Middle frontal gyrus (tissue), 1 donor: ENCODE measurements at regions not wholly inside any gene's neighbourhood (a gene's known extent, or its start where the extent isn't known, plus 50 kb on each side); places are given as distances from the start of the nearest gene placed in this dataset.
"Not testable (repeated sequence)": the region's sequence is repeated elsewhere in the genome, so short reads cannot be mapped to it uniquely, and the experiment has no call there.

ENCODE experiments used
- DNase-seq: peaks from one replicate; pipeline ENCODE4 v3.0.0-alpha.2; 2015; ENCODE audit warnings: low spot score; ENCODE audit errors: extremely low spot score

GRCh38 chr10:78337646-78338391 lies 304.2 kb downstream of the RPS24 start:
- no peak for DNase-seq

GRCh38 chr10:78338717-78339116 lies 305.1 kb downstream of the RPS24 start:
- no peak for DNase-seq

- DNase-seq = no peak
These were observed 305.6 kb downstream of the RPS24 start for GRCh38 chr10:78339251-78339650.

- DNase-seq = no peak
These were observed 308.4 kb downstream of the RPS24 start for GRCh38 chr10:78341953-78342614.

- DNase-seq = no peak
These were observed 309.4 kb downstream of the RPS24 start for GRCh38 chr10:78342827-78343653.

GRCh38 chr10:78344257-78344656 lies 310.6 kb downstream of the RPS24 start:
- not testable (repeated sequence) for DNase-seq

- DNase-seq = not testable (repeated sequence)
These were observed 311.9 kb downstream of the RPS24 start for GRCh38 chr10:78345515-78345914.

GRCh38 chr10:78346721-78347120 lies 313.1 kb downstream of the RPS24 start:
- no peak for DNase-seq

GRCh38 chr10:78348411-78349164 lies 314.9 kb downstream of the RPS24 start:
- DNase-seq = no peak

- DNase-seq = no peak
These were observed 315.5 kb downstream of the RPS24 start for GRCh38 chr10:78349165-78349516.

- no peak for DNase-seq
These were observed 316.4 kb downstream of the RPS24 start for GRCh38 chr10:78349911-78350663.

- no peak for DNase-seq
These were observed 317.6 kb downstream of the RPS24 start for GRCh38 chr10:78351283-78351682.

- DNase-seq = no peak
These were observed 318.1 kb downstream of the RPS24 start for GRCh38 chr10:78351809-78352208.

- no peak for DNase-seq
These were observed 320.0 kb downstream of the RPS24 start for GRCh38 chr10:78353636-78354035.

GRCh38 chr10:78354101-78354500 lies 320.4 kb downstream of the RPS24 start:
- no peak for DNase-seq

- DNase-seq = no peak
These were observed 322.7 kb downstream of the RPS24 start for GRCh38 chr10:78356291-78356900.

GRCh38 chr10:78357141-78358063 lies 323.7 kb downstream of the RPS24 start:
- no peak for DNase-seq

- DNase-seq = no peak
These were observed 324.7 kb downstream of the RPS24 start for GRCh38 chr10:78358351-78358750.

- no peak for DNase-seq
These were observed 325.3 kb downstream of the RPS24 start for GRCh38 chr10:78358982-78359381.
